OCI-LY1 (cell line): ENCODE measurements at regions not wholly inside any gene's neighbourhood (a gene's known extent, or its start where the extent isn't known, plus 50 kb on each side); places are given as distances from the start of the nearest gene placed in this dataset.

ENCODE experiments used
- H2AFZ ChIP-seq: fragments of 200-600 bp; sonication (generic), shearing (Covaris generic); 2 replicates; pipeline ENCODE4 v1.6.0; 2014; ENCODE audit warnings: antibody characterized with exemption, mild to moderate bottlenecking, low read length
- H3F3A ChIP-seq: fragments of 200-600 bp; sonication (generic), shearing (Covaris generic); 2 replicates; pipeline ENCODE4 v1.6.0; 2014; ENCODE audit warnings: mild to moderate bottlenecking, antibody characterized with exemption, low read length, moderate library complexity; ENCODE audit not compliant: insufficient read depth
- H3K27ac ChIP-seq: fragments of 200-600 bp; sonication (generic); 2 replicates; pipeline ENCODE4 v1.5.1; 2014; ENCODE audit warnings: low read length, mixed run types, mild to moderate bottlenecking, low read depth; ENCODE audit not compliant: poor library complexity, severe bottlenecking
- H3K27me3 ChIP-seq: fragments of 200-600 bp; sonication (generic); 2 replicates; pipeline ENCODE4 v1.6.0; 2014; ENCODE audit warnings: antibody characterized with exemption, mild to moderate bottlenecking, low read length, moderate library complexity; ENCODE audit not compliant: insufficient read depth
- H3K36me3 ChIP-seq: fragments of 200-600 bp; sonication (generic); 2 replicates; pipeline ENCODE4 v1.6.1; 2014; ENCODE audit warnings: mild to moderate bottlenecking, antibody characterized with exemption, low read length, moderate library complexity, mixed read lengths; ENCODE audit not compliant: insufficient read depth
- H3K4me1 ChIP-seq: fragments of 200-600 bp; sonication (generic); 2 replicates; pipeline ENCODE4 v1.5.1; 2014; ENCODE audit warnings: mild to moderate bottlenecking, low read length, moderate library complexity; ENCODE audit not compliant: insufficient read depth, severe bottlenecking
- H3K4me2 ChIP-seq: fragments of 200-600 bp; sonication (generic), shearing (Covaris generic); 2 replicates; pipeline ENCODE4 v1.6.1; 2014; ENCODE audit warnings: low read length
- H3K4me3 ChIP-seq: fragments of 200-600 bp; sonication (generic); 2 replicates; pipeline ENCODE4 v1.5.1; 2014; ENCODE audit warnings: low read length, low read depth, mild to moderate bottlenecking, mixed read lengths; ENCODE audit not compliant: poor library complexity, severe bottlenecking
- H3K79me2 ChIP-seq: fragments of 200-600 bp; shearing (Covaris generic); 2 replicates; pipeline ENCODE4 v1.6.1; 2016; ENCODE audit warnings: mixed run types, low read length, mixed read lengths; ENCODE audit not compliant: insufficient read depth
- H3K9ac ChIP-seq: fragments of 200-600 bp; sonication (generic), shearing (Covaris generic); 2 replicates; pipeline ENCODE4 v1.6.1; 2014; ENCODE audit warnings: mild to moderate bottlenecking, low read length, mixed read lengths
- H3K9me2 ChIP-seq: fragments of 200-600 bp; sonication (generic), shearing (Covaris generic); 2 replicates; pipeline ENCODE4 v1.6.1; 2014; ENCODE audit warnings: low read depth, mild to moderate bottlenecking, low read length, mixed read lengths
- H3K9me3 ChIP-seq: fragments of 200-600 bp; shearing (Covaris generic); 2 replicates; pipeline ENCODE4 v1.6.1; 2014; ENCODE audit warnings: low read length, mixed read lengths
- H4K20me1 ChIP-seq: fragments of 200-600 bp; sonication (generic), shearing (Covaris generic); 2 replicates; pipeline ENCODE4 v1.6.0; 2016; ENCODE audit warnings: mild to moderate bottlenecking, low read length; ENCODE audit not compliant: insufficient read depth
- EZH2 ChIP-seq: fragments of 200-600 bp; sonication (generic), shearing (Covaris generic); IDR thresholded peaks from 2 replicates; pipeline ENCODE4 v1.8.0; 2017; ENCODE audit warnings: borderline replicate concordance, mixed run types, mild to moderate bottlenecking, antibody characterized with exemption, low read length, moderate library complexity, mixed read lengths
- TF ChIP-seq, protein P1 (sequence below): fragments of 200-600 bp; sonication (generic), shearing (Covaris generic); IDR thresholded peaks from 2 replicates; pipeline ENCODE4 v1.5.1; 2017; ENCODE audit warnings: mild to moderate bottlenecking, antibody characterized with exemption, low read length, moderate library complexity, mixed read lengths

DNA sequence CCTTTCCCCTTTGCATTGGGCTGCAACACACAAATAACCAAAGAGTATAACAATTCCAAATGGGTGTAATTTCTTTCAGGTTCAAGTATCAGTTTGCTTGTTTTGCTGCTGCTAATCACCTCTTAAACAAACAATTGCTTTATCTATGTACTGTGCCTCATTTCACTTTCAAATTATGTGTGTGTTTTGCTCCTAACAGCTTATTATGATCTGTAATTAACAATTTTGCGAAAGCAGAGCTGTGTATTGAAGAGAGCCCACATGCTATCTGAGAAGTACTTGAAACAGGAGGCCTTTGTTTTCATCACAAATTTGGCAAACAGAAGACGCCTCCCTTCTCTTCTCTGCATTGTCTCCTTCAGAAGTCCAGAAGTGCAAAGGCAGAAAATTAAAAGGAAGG is 312.0 kb downstream of the TLE1 start:
- no peak overlapping the region for H2AFZ ChIP-seq
- no peaks in the 10 kb centered on the region for H4K20me1 ChIP-seq
- H3K27me3 ChIP-seq = no peaks in the 10 kb centered on the region
- no peaks in the 10 kb centered on the region for H3K9me3 ChIP-seq
- no peaks in the 10 kb centered on the region for H3K36me3 ChIP-seq
- H3K27ac ChIP-seq = no peak overlapping the region
- H3K9me2 ChIP-seq = no peaks in the 10 kb centered on the region
- TF ChIP-seq EZH2 = no peak
- TF ChIP-seq, protein P1, sequence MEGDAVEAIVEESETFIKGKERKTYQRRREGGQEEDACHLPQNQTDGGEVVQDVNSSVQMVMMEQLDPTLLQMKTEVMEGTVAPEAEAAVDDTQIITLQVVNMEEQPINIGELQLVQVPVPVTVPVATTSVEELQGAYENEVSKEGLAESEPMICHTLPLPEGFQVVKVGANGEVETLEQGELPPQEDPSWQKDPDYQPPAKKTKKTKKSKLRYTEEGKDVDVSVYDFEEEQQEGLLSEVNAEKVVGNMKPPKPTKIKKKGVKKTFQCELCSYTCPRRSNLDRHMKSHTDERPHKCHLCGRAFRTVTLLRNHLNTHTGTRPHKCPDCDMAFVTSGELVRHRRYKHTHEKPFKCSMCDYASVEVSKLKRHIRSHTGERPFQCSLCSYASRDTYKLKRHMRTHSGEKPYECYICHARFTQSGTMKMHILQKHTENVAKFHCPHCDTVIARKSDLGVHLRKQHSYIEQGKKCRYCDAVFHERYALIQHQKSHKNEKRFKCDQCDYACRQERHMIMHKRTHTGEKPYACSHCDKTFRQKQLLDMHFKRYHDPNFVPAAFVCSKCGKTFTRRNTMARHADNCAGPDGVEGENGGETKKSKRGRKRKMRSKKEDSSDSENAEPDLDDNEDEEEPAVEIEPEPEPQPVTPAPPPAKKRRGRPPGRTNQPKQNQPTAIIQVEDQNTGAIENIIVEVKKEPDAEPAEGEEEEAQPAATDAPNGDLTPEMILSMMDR = no peak
- H3K79me2 ChIP-seq = no peaks in the 10 kb centered on the region
- H3F3A ChIP-seq = no peaks in the 10 kb centered on the region
- H3K4me1 ChIP-seq = no peaks in the 10 kb centered on the region
- no peak overlapping the region for H3K4me2 ChIP-seq
- no peak overlapping the region for H3K9ac ChIP-seq
- H3K4me3 ChIP-seq = no peak overlapping the region

DNA sequence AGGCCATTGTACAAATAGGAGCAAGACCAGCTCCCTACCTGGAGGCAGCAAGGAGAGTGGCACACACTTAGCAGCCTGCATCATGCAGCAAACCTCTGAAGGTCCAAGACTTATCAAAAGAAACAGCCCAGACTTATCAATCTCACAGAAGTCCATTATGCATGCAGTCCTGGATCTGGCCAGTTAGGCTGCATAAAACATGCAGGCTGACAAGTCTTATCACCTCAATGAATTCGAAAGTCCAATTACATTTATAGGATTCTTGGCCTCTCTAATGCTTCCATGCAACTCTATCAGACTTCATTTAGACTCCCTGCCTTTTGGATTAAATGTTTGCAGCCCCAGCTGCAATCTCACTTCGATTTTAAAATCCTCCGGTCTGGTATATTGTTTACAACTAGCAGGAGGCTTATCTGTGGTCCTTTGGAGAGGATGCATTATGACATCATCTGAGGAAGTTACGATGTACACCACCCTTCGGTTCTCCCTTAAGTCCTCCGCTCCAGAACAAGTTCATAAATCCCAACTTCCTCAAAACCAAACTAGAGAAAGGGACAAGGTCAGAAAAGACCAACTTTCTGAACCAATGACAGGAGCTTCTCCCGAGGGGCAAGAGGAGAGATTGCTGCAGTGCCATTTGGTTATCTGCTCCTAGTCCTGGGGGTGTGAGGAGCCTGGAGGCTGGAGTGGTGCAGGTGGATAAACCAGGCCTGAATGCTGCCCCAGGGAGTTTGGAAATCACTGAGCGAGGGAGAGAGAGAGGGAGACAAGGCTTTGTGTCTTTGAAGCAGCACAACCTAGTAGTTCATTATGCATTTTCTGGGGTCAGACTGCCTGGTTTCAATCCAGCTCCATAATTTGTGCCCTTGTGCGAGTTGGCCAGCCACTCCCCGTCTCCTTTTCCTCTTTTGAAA is 313.9 kb downstream of the TLE1 start:
- Histone ChIP-seq H3K4me3 (no peak overlapping the region), H3K9ac (no peak overlapping the region)
- no peak for TF ChIP-seq EZH2
- TF ChIP-seq, protein P1 = no peak

DNA sequence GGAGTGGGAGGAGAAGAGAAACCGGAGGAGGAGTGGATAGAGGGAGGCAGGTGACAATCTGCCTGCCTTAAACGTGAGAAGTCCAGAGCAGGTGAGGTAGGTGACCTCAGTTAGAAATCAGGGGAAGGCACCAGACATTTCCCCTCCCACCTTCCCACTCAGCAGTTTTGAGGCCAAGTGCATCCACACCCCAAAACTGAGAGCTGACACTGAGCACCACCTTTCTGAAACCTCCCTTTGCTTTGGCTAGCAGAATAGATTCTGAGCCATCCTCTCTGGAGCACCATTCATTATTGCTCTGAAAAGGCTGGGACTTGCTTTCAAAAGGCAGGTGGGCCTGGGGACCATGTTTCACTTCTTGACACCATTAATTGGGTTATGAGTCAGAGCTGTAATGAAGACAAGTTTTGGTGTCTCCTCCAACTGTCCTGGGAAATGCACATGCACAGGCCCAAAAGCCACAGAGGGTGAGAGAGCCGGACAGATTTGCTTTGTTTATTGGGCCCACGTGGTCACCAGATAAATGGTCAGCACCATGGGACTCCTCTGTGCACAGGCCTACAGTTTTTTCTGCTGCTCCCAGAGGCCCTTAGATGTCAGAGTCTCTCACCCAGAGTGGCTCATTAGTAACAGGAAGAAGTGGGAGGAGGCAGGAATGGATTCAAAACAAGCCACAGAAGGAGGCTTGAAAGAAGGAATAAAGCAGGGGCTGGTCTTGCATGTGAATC is 314.7 kb downstream of the TLE1 start:
- Histone ChIP-seq H3K9me2 (no peaks in the 10 kb centered on the region), H3K27ac (no peak overlapping the region), H2AFZ (no peak overlapping the region), H3F3A (no peaks in the 10 kb centered on the region), H3K4me3 (no peak overlapping the region), H3K9ac (no peak overlapping the region), H3K36me3 (no peaks in the 10 kb centered on the region), H3K79me2 (no peaks in the 10 kb centered on the region), H3K9me3 (no peaks in the 10 kb centered on the region), H4K20me1 (no peaks in the 10 kb centered on the region), H3K4me2 (no peak overlapping the region), H3K27me3 (no peaks in the 10 kb centered on the region), H3K4me1 (no peaks in the 10 kb centered on the region)
- TF ChIP-seq EZH2 = no peak
- TF ChIP-seq, protein P1 = no peak

More for the DNA sequence above, 313.9 kb downstream of the TLE1 start:
- Histone ChIP-seq H3K9me3 (no peaks in the 10 kb centered on the region), H3K79me2 (no peaks in the 10 kb centered on the region), H3K4me2 (no peak overlapping the region), H4K20me1 (no peaks in the 10 kb centered on the region), H3K27me3 (no peaks in the 10 kb centered on the region), H3K36me3 (no peaks in the 10 kb centered on the region), H2AFZ (no peak overlapping the region), H3K9me2 (no peaks in the 10 kb centered on the region), H3K27ac (no peak overlapping the region), H3F3A (no peaks in the 10 kb centered on the region), H3K4me1 (no peaks in the 10 kb centered on the region)
